K562 (cell line): ENCODE measurements at regions not wholly inside any gene's neighbourhood (a gene's known extent, or its start where the extent isn't known, plus 50 kb on each side); places are given as distances from the start of the nearest gene placed in this dataset.
"Not testable (repeated sequence)": the region's sequence is repeated elsewhere in the genome, so short reads cannot be mapped to it uniquely, and the experiment has no call there.

Experiments
- ARNT ChIP-seq, 2 experiments: fragments of 450-650 bp; IDR thresholded peaks; 2 replicates each; pipeline ENCODE4 v1.6.1; 2016; ENCODE audit warnings: mild to moderate bottlenecking in 1 of 2
- BRF1 ChIP-seq: IDR thresholded peaks from 3 replicates; pipeline ENCODE4 v1.6.1; 2011; ENCODE audit warnings: borderline replicate concordance, mild to moderate bottlenecking; ENCODE audit not compliant: insufficient read length; ENCODE audit errors: extremely low read depth
- CBX5 ChIP-seq: IDR thresholded peaks from 2 replicates; pipeline ENCODE4 v1.6.1; 2014; ENCODE audit warnings: low read depth, borderline replicate concordance
- FOXJ3 ChIP-seq: sonication (generic); formaldehyde crosslinking; IDR thresholded peaks from 2 replicates; pipeline ENCODE4 v1.4.0; 2020; ENCODE audit warnings: mild to moderate bottlenecking, missing genetic modification reagents
- JUND ChIP-seq, 2 experiments: IDR thresholded peaks; 2 replicates in 1 of 2; 3 replicates in 1 of 2; pipeline ENCODE4 v1.6.1; 2011; ENCODE audit warnings: borderline replicate concordance in 2 of 2, low read depth in 2 of 2, low read length in 2 of 2, improper control_type of control experiment in 1 of 2, missing biosample characterization in 1 of 2, missing genetic modification characterization in 1 of 2, missing genetic modification reagents in 1 of 2
- POLR2A ChIP-seq: fragments of 450-650 bp; conservative IDR thresholded peaks from 2 replicates; pipeline ENCODE4 v1.6.1; 2016
- POLR3G ChIP-seq: IDR thresholded peaks from 2 replicates; pipeline ENCODE4 v1.6.1; 2011; ENCODE audit not compliant: insufficient read length, insufficient replicate concordance; ENCODE audit errors: extremely low read depth
- RFX7 ChIP-seq: fragments of 250-450 bp; sonication (Bioruptor Pico); IDR thresholded peaks from 2 replicates; pipeline ENCODE4 v1.5.1; 2021; ENCODE audit warnings: mild to moderate bottlenecking
- SAP30 ChIP-seq: fragments of 200-600 bp; sonication (generic); IDR thresholded peaks from 2 replicates; pipeline ENCODE4 v1.6.1; 2012; ENCODE audit warnings: borderline replicate concordance, low read depth, mild to moderate bottlenecking, moderate library complexity, low read length, control low read depth, inconsistent platforms; ENCODE audit not compliant: insufficient read depth, poor library complexity, severe bottlenecking
- SIN3B ChIP-seq: fragments of 450-650 bp; IDR thresholded peaks from 2 replicates; pipeline ENCODE4 v1.6.1; 2017; ENCODE audit warnings: low read depth, mild to moderate bottlenecking, moderate library complexity
- TF ChIP-seq, protein P1 (sequence below), 3 experiments: IDR thresholded peaks in 2 of 3; conservative IDR thresholded peaks in 1 of 3; 2 replicates each; pipeline ENCODE4 v1.5.1; 2011 to 2012; ENCODE audit warnings: low read length in 3 of 3, mild to moderate bottlenecking in 3 of 3, control low read depth in 2 of 3, improper control_type of control experiment in 1 of 3, inconsistent platforms in 1 of 3, low read depth in 1 of 3, mixed read lengths in 1 of 3, moderate library complexity in 1 of 3; ENCODE audit not compliant: insufficient read depth in 2 of 3
- TF ChIP-seq, protein P2 (sequence below): sonication (generic); formaldehyde crosslinking; IDR thresholded peaks from 2 replicates; pipeline ENCODE4 v1.8.0; 2023; ENCODE audit warnings: mild to moderate bottlenecking, missing genetic modification reagents
- TF ChIP-seq, protein P3 (sequence below): IDR thresholded peaks from 3 replicates; pipeline ENCODE4 v1.6.1; 2011; ENCODE audit warnings: borderline replicate concordance, mild to moderate bottlenecking; ENCODE audit not compliant: insufficient read length, insufficient read depth

DNA sequence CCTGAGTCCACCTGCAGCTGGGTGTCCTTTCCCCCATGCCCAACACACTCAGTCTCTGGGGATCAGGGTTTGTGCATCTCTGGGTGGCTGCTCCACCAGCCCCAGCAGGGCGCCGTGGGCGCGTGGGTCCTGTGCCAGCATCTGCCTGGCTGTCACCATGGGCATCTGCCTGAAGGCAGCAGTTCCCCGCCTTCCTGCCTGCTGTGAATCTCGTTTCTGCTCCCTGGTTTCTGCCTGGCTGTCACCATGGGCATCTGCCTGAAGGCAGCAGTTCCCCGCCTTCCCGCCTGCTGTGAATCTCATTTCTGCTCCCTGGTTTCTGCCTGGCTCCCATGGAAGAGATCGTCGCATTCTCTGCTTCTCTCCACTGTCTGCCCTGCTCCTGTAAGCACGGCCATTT lies 201.2 kb downstream of the RTP5 start:
- TF ChIP-seq BRF1; POLR2A; POLR3G; FOXJ3 (CRISPR knock-in tag); SIN3B; ARNT (IDR thresholded peaks at IDR 0.05); JUND (IDR thresholded peaks at IDR 0.05; ENCODE audit: borderline replicate concordance, low read depth, low read length); JUND (tag; IDR thresholded peaks at IDR 0.05; ENCODE audit: borderline replicate concordance, low read depth, low read length); RFX7 (CRISPR knock-in tag); SAP30; CBX5: not testable (repeated sequence)
- TF ChIP-seq, protein P1, sequence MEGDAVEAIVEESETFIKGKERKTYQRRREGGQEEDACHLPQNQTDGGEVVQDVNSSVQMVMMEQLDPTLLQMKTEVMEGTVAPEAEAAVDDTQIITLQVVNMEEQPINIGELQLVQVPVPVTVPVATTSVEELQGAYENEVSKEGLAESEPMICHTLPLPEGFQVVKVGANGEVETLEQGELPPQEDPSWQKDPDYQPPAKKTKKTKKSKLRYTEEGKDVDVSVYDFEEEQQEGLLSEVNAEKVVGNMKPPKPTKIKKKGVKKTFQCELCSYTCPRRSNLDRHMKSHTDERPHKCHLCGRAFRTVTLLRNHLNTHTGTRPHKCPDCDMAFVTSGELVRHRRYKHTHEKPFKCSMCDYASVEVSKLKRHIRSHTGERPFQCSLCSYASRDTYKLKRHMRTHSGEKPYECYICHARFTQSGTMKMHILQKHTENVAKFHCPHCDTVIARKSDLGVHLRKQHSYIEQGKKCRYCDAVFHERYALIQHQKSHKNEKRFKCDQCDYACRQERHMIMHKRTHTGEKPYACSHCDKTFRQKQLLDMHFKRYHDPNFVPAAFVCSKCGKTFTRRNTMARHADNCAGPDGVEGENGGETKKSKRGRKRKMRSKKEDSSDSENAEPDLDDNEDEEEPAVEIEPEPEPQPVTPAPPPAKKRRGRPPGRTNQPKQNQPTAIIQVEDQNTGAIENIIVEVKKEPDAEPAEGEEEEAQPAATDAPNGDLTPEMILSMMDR (IDR thresholded peaks at IDR 0.05 in 2 of 3, conservative IDR thresholded peaks at IDR 0.05 in 1 of 3; ENCODE audit: insufficient read depth in 2 of 3, low read depth in 1 of 3, low read length in 3 of 3) = not testable (repeated sequence)
- TF ChIP-seq, protein P2, sequence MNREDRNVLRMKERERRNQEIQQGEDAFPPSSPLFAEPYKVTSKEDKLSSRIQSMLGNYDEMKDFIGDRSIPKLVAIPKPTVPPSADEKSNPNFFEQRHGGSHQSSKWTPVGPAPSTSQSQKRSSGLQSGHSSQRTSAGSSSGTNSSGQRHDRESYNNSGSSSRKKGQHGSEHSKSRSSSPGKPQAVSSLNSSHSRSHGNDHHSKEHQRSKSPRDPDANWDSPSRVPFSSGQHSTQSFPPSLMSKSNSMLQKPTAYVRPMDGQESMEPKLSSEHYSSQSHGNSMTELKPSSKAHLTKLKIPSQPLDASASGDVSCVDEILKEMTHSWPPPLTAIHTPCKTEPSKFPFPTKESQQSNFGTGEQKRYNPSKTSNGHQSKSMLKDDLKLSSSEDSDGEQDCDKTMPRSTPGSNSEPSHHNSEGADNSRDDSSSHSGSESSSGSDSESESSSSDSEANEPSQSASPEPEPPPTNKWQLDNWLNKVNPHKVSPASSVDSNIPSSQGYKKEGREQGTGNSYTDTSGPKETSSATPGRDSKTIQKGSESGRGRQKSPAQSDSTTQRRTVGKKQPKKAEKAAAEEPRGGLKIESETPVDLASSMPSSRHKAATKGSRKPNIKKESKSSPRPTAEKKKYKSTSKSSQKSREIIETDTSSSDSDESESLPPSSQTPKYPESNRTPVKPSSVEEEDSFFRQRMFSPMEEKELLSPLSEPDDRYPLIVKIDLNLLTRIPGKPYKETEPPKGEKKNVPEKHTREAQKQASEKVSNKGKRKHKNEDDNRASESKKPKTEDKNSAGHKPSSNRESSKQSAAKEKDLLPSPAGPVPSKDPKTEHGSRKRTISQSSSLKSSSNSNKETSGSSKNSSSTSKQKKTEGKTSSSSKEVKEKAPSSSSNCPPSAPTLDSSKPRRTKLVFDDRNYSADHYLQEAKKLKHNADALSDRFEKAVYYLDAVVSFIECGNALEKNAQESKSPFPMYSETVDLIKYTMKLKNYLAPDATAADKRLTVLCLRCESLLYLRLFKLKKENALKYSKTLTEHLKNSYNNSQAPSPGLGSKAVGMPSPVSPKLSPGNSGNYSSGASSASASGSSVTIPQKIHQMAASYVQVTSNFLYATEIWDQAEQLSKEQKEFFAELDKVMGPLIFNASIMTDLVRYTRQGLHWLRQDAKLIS (CRISPR knock-in tag) = not testable (repeated sequence)
- TF ChIP-seq, protein P3, sequence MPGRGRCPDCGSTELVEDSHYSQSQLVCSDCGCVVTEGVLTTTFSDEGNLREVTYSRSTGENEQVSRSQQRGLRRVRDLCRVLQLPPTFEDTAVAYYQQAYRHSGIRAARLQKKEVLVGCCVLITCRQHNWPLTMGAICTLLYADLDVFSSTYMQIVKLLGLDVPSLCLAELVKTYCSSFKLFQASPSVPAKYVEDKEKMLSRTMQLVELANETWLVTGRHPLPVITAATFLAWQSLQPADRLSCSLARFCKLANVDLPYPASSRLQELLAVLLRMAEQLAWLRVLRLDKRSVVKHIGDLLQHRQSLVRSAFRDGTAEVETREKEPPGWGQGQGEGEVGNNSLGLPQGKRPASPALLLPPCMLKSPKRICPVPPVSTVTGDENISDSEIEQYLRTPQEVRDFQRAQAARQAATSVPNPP = not testable (repeated sequence)
